C4-2B (cell line): ENCODE measurements at regions not wholly inside any gene's neighbourhood (a gene's known extent, or its start where the extent isn't known, plus 50 kb on each side); places are given as distances from the start of the nearest gene placed in this dataset.

Experiments used
- ZFX ChIP-seq: fragments of 450-650 bp; IDR thresholded peaks from 2 replicates; pipeline ENCODE4 v1.6.1; 2017
- TF ChIP-seq, protein P1 (sequence below): fragments of 450-650 bp; conservative IDR thresholded peaks from 2 replicates; pipeline ENCODE4 v1.5.1; 2017; ENCODE audit warnings: mild to moderate bottlenecking

DNA sequence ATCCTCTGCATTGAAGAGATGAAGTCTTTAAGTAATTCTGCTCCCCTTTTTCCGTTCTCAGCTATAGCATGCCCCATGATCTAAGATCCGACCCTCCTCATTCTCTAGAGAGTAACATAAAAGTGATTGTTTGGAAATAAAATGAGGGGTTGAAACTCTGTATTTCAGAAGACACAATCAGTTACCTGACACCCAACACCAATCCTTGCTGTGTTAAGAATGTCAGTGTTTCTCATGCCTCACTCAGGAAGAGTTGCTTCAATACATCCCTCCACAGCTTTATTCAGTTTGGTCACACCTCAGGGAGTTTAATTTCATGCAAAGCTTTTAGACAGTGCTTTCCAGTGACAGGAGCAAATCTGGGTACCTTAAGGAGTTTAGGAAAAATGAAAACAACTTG lies 49.9 kb upstream of the RBBP8 start:
- TF ChIP-seq, protein P1, sequence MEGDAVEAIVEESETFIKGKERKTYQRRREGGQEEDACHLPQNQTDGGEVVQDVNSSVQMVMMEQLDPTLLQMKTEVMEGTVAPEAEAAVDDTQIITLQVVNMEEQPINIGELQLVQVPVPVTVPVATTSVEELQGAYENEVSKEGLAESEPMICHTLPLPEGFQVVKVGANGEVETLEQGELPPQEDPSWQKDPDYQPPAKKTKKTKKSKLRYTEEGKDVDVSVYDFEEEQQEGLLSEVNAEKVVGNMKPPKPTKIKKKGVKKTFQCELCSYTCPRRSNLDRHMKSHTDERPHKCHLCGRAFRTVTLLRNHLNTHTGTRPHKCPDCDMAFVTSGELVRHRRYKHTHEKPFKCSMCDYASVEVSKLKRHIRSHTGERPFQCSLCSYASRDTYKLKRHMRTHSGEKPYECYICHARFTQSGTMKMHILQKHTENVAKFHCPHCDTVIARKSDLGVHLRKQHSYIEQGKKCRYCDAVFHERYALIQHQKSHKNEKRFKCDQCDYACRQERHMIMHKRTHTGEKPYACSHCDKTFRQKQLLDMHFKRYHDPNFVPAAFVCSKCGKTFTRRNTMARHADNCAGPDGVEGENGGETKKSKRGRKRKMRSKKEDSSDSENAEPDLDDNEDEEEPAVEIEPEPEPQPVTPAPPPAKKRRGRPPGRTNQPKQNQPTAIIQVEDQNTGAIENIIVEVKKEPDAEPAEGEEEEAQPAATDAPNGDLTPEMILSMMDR = no peak
- no peak for TF ChIP-seq ZFX
